MM.1S (cell line): ENCODE measurements at regions not wholly inside any gene's neighbourhood (a gene's known extent, or its start where the extent isn't known, plus 50 kb on each side); places are given as distances from the start of the nearest gene placed in this dataset.
"Not testable (repeated sequence)": the region's sequence is repeated elsewhere in the genome, so short reads cannot be mapped to it uniquely, and the experiment has no call there.

Experiments
- EZH2 ChIP-seq: fragments of 300-600 bp; sonication (generic); optimal IDR thresholded peaks from 2 replicates; pipeline ENCODE3; 2017; ENCODE audit warnings: low read depth, mild to moderate bottlenecking, antibody characterized with exemption, low read length, mixed read lengths
- EZH2phosphoT487 ChIP-seq: fragments of 300-600 bp; sonication (generic); IDR thresholded peaks from 2 replicates; pipeline ENCODE4 v1.6.1; 2018; ENCODE audit warnings: antibody characterized with exemption, low read length
- TF ChIP-seq, protein P1 (sequence below): fragments of 300-600 bp; sonication (generic); IDR thresholded peaks from 2 replicates; pipeline ENCODE4 v1.5.1; 2016; ENCODE audit warnings: antibody characterized with exemption, low read length, mixed read lengths

DNA sequence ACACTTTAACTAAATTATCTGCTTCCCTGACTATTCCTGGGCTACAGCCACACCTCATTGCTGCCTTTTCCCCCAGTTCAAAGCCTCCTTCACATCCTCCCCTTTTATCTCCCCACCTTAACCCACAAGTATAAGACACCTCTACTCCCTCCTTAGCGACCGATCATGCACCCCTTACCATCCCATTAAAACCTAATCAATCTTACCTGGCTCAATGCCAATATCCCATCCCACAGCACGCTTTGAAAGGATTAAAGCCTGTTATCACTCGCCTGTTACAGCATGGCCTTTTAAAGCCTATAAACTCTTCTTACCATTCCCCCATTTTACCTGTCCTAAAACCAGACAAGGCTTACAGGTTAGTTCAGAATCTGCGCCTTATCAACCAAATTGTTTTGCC, 246.6 kb downstream of the ZNF608 start:
- TF ChIP-seq EZH2, EZH2phosphoT487: not testable (repeated sequence)
- TF ChIP-seq, protein P1, sequence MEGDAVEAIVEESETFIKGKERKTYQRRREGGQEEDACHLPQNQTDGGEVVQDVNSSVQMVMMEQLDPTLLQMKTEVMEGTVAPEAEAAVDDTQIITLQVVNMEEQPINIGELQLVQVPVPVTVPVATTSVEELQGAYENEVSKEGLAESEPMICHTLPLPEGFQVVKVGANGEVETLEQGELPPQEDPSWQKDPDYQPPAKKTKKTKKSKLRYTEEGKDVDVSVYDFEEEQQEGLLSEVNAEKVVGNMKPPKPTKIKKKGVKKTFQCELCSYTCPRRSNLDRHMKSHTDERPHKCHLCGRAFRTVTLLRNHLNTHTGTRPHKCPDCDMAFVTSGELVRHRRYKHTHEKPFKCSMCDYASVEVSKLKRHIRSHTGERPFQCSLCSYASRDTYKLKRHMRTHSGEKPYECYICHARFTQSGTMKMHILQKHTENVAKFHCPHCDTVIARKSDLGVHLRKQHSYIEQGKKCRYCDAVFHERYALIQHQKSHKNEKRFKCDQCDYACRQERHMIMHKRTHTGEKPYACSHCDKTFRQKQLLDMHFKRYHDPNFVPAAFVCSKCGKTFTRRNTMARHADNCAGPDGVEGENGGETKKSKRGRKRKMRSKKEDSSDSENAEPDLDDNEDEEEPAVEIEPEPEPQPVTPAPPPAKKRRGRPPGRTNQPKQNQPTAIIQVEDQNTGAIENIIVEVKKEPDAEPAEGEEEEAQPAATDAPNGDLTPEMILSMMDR: not testable (repeated sequence)
